ENCODE measurements at regions not wholly inside any gene's neighbourhood (a gene's known extent, or its start where the extent isn't known, plus 50 kb on each side); places are given as distances from the start of the nearest gene placed in this dataset.

GRCh38 chr5:99926463-99926862, 608.7 kb upstream of the FAM174A start:
- no TSS peak for BruUV-seq (replicated peaks)
- POLR2A ChIA-PET, result no interaction called here
- no peaks in the 10 kb centered on the region for H3K36me3 Mint-ChIP-seq (ENCODE audit: insufficient read depth, unreplicated experiment)

GRCh38 chr5:99922386-99922785, 612.8 kb upstream of the FAM174A start:
- no peak overlapping the region for H3K4me3 ChIP-seq (ENCODE audit: low read depth, low read length)
- no peaks in the 10 kb centered on the region for H3K27me3 ChIP-seq (replicated peaks; ENCODE audit: control insufficient read depth, insufficient read depth, low read length)
- H3K4me1 ChIP-seq, result no peaks in the 10 kb centered on the region
- ChIA-PET CTCF (no interaction called here), POLR2A (no interaction called here)
- BruUV-seq (replicated peaks), result no TSS peak
- Mint-ChIP-seq H3K9me3 (ENCODE audit: unreplicated experiment) (no peaks in the 10 kb centered on the region), H3K4me3 (ENCODE audit: unreplicated experiment) (no peak overlapping the region), H3K27ac (ENCODE audit: unreplicated experiment) (no peak overlapping the region), H3K36me3 (ENCODE audit: insufficient read depth, unreplicated experiment) (no peaks in the 10 kb centered on the region), H3K4me1 (ENCODE audit: low read depth, unreplicated experiment) (no peaks in the 10 kb centered on the region), H3K27me3 (ENCODE audit: insufficient read depth, unreplicated experiment) (no peaks in the 10 kb centered on the region)
- no peaks in the 10 kb centered on the region for H3K36me3 ChIP-seq (ENCODE audit: control insufficient read depth, insufficient read depth, low read length)
- no peak for TF ChIP-seq CTCF (IDR thresholded peaks at IDR 0.05; ENCODE audit: insufficient read depth in 1 of 2, low read depth in 1 of 2, low read length in 1 of 2, severe bottlenecking in 1 of 2, unreplicated experiment in 1 of 2)
- no peaks in the 10 kb centered on the region for H3K9me3 ChIP-seq
- no peak for DNase-seq
- intact Hi-C loops (cut with micrococcal nuclease; ENCODE audit: unreplicated experiment), result no loop called here

More at GRCh38 chr5:99926463-99926862, 608.7 kb upstream of the FAM174A start:
- Mint-ChIP-seq H3K27ac (ENCODE audit: unreplicated experiment) (no peak overlapping the region), H3K27me3 (ENCODE audit: insufficient read depth, unreplicated experiment) (no peaks in the 10 kb centered on the region), H3K9me3 (ENCODE audit: unreplicated experiment) (no peaks in the 10 kb centered on the region), H3K4me1 (ENCODE audit: low read depth, unreplicated experiment) (no peaks in the 10 kb centered on the region), H3K4me3 (ENCODE audit: unreplicated experiment) (no peak overlapping the region)
- intact Hi-C loops (cut with micrococcal nuclease; ENCODE audit: unreplicated experiment), result no loop called here
- no peak for TF ChIP-seq CTCF (IDR thresholded peaks at IDR 0.05; ENCODE audit: insufficient read depth in 1 of 2, low read depth in 1 of 2, low read length in 1 of 2, severe bottlenecking in 1 of 2, unreplicated experiment in 1 of 2)
- H3K27me3 ChIP-seq (replicated peaks; ENCODE audit: control insufficient read depth, insufficient read depth, low read length), result no peaks in the 10 kb centered on the region
- H3K9me3 ChIP-seq, result no peaks in the 10 kb centered on the region
- no peak overlapping the region for H3K4me3 ChIP-seq (ENCODE audit: low read depth, low read length)
- H3K36me3 ChIP-seq (ENCODE audit: control insufficient read depth, insufficient read depth, low read length), result no peaks in the 10 kb centered on the region
- no peaks in the 10 kb centered on the region for H3K4me1 ChIP-seq
- CTCF ChIA-PET, result no interaction called here
- DNase-seq, result no peak

GRCh38 chr5:99911971-99912370, 623.2 kb upstream of the FAM174A start:
- Mint-ChIP-seq H3K4me3 (ENCODE audit: unreplicated experiment) (no peak overlapping the region), H3K9me3 (ENCODE audit: unreplicated experiment) (no peaks in the 10 kb centered on the region), H3K36me3 (ENCODE audit: insufficient read depth, unreplicated experiment) (no peaks in the 10 kb centered on the region), H3K27ac (ENCODE audit: unreplicated experiment) (no peak overlapping the region), H3K27me3 (ENCODE audit: insufficient read depth, unreplicated experiment) (peaks cover 2% of the 10 kb centered on the region), H3K4me1 (ENCODE audit: low read depth, unreplicated experiment) (no peaks in the 10 kb centered on the region)
- ChIA-PET CTCF (no interaction called here), POLR2A (no interaction called here)
- Histone ChIP-seq H3K4me1 (no peaks in the 10 kb centered on the region), H3K9me3 (no peaks in the 10 kb centered on the region), H3K4me3 (ENCODE audit: low read depth, low read length) (no peak overlapping the region), H3K36me3 (ENCODE audit: control insufficient read depth, insufficient read depth, low read length) (no peaks in the 10 kb centered on the region), H3K27me3 (replicated peaks; ENCODE audit: control insufficient read depth, insufficient read depth, low read length) (no peaks in the 10 kb centered on the region)
- no TSS peak for BruUV-seq (replicated peaks)
- no peak for DNase-seq
- no peak for TF ChIP-seq CTCF (IDR thresholded peaks at IDR 0.05; ENCODE audit: insufficient read depth in 1 of 2, low read depth in 1 of 2, low read length in 1 of 2, severe bottlenecking in 1 of 2, unreplicated experiment in 1 of 2)
- intact Hi-C loops (cut with micrococcal nuclease; ENCODE audit: unreplicated experiment), result no loop called here
